Prostate gland (tissue), 2 donors: ENCODE measurements at regions not wholly inside any gene's neighbourhood (a gene's known extent, or its start where the extent isn't known, plus 50 kb on each side); places are given as distances from the start of the nearest gene placed in this dataset.
"Not testable (repeated sequence)": the region's sequence is repeated elsewhere in the genome, so short reads cannot be mapped to it uniquely, and the experiment has no call there.

Source experiments
- DNase-seq: peaks from one replicate; pipeline ENCODE4 v3.0.0-alpha.2; 2019; ENCODE audit warnings: low spot score
- H3K27ac ChIP-seq, 2 donors: fragments of 200-600 bp; sonication (generic); 2 replicates each; pipeline ENCODE4 v1.5.1; 2017 to 2019
- H3K27me3 ChIP-seq: fragments of 200-600 bp; sonication (generic); replicated peaks from 2 replicates; pipeline ENCODE4 v1.5.1; 2019; ENCODE audit not compliant: insufficient read depth
- H3K36me3 ChIP-seq, 2 donors: fragments of 200-600 bp; sonication (generic); 1 replicate in 1 of 2; 2 replicates in 1 of 2; pipeline versions ENCODE4 v1.5.1 to v1.8.1; 2017 to 2019
- H3K4me1 ChIP-seq: fragments of 200-600 bp; sonication (generic); replicated peaks from 2 replicates; pipeline ENCODE4 v1.5.1; 2019
- H3K4me3 ChIP-seq, 2 donors: fragments of 200-600 bp; sonication (generic); 2 replicates each; pipeline ENCODE4 v1.5.1; 2017 to 2019
- H3K9me3 ChIP-seq: fragments of 200-600 bp; sonication (generic); 2 replicates; pipeline ENCODE4 v1.5.1; 2017
- CTCF ChIP-seq, 4 experiments: fragments of 200-600 bp in 2 of 4; fragments of 450-650 bp in 2 of 4; sonication (generic) in 2 of 4; IDR thresholded peaks; 1 replicate in 3 of 4; 2 replicates in 1 of 4; pipeline ENCODE4 v1.5.1; 2016 to 2019; ENCODE audit warnings: antibody characterized with exemption in 4 of 4, mild to moderate bottlenecking in 2 of 4, moderate library complexity in 2 of 4
- POLR2A ChIP-seq: fragments of 450-650 bp; IDR thresholded peaks from one replicate; pipeline ENCODE4 v1.6.1; 2016; ENCODE audit warnings: antibody characterized with exemption, mild to moderate bottlenecking
- POLR2AphosphoS5 ChIP-seq: sonication (generic); formaldehyde crosslinking; IDR thresholded peaks from one replicate; pipeline ENCODE4 v1.6.1; 2017; ENCODE audit warnings: antibody characterized with exemption
- WGBS: methylation state at CpG from one replicate; pipeline ENCODE4 v1.1.5; 2018; 5-methylcytosine and 5-hydroxymethylcytosine counted together
- intact Hi-C: fragments of 100-400 bp; cut with DNase I; formaldehyde crosslinking; loops from one replicate; pipeline ENCODE4 v1.14.2; 2022

DNA sequence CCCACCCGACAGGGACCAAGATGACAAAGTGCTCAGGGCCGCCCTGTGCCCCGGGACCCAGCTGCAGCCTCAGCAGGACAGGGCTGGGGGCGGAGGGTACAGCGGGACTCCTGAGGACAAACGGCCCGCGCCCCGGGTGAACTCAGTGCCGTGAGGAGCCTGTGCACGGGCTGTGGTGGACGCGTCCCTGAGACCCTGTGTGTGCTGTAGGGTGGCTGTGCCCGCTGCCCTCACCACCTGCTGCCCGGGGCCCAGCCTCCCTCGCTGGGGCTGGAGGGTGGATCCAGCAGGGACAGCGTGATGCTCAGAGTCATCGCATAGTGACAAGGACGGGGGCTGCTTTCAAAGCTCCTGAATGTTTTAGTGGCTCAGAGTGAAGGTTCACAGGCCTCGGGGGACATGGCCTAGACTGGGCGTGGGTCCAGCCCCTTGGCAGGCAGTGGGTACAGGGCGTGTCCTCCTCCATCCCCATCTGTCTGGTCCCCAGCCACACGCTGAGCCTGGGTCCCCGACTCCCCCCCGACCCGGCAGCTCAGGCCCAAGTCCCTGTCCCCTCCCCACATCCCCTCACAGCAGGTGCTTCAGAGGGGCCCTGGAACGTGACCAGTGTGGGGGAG is 172.7 kb downstream of the TMEM121 start:
- 76% methylated on average over 13 of the region's 27 CpGs for WGBS
- H3K4me1 ChIP-seq, H3K4me3 ChIP-seq, intact Hi-C loops, H3K9me3 ChIP-seq, DNase-seq, H3K36me3 ChIP-seq, H3K27ac ChIP-seq, H3K27me3 ChIP-seq: not testable (repeated sequence)

DNA sequence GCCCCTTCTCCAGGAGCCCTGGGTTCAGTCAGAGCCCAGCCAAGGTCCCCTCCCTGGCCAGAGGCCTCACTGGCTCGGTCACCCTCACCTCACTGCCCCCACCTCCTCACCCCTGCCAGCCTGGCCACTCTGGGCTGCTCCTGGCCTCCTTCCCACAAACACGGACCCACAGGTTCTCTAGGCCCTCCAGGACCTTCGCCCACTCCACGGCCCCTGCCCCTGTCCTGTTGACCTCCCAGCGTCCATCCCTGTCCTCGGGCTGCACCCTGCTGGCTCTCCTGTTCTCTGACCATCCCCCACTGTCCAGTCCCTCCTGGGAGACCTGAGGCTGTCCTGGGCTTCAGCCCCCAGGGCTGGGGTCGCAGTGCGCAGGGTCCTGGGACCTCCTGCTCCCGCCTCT is 173.3 kb downstream of the TMEM121 start:
- H3K4me1 ChIP-seq, H3K4me3 ChIP-seq, H3K9me3 ChIP-seq, H3K27ac ChIP-seq, intact Hi-C loops, H3K27me3 ChIP-seq, H3K36me3 ChIP-seq, DNase-seq: not testable (repeated sequence)
- 71% methylated on average over 6 of the region's 9 CpGs for WGBS

DNA sequence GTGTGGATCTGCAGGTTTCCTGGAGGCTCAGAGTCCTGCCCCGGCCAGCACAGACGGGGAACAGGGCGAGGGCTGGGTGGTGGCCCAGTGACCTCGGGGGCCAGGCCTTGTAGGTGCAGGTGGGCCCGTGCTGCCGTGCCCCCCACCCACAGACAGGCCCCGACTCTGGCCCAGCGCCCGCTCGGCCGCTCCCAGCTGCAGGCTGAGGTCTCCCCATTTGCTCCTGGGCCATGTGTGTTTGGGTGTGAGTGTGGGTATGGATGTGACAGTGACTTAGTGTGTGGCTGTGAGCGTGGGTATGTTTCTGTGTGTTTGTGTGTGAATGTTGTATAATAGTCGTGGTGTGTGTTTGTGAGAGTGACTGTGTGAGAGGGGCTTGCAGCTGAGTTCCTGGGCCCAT is 173.8 kb downstream of the TMEM121 start:
- H3K27ac ChIP-seq, H3K9me3 ChIP-seq, H3K36me3 ChIP-seq, intact Hi-C loops, H3K4me3 ChIP-seq, H3K4me1 ChIP-seq, DNase-seq, H3K27me3 ChIP-seq: not testable (repeated sequence)
- WGBS = 83% methylated on average over 8 of the region's 13 CpGs

- no peaks in the 10 kb centered on the region for H3K27me3 ChIP-seq
- no peaks in the 10 kb centered on the region for H3K36me3 ChIP-seq
- H3K4me3 ChIP-seq = no peak overlapping the region
- TF ChIP-seq POLR2A (no peak), CTCF (IDR thresholded peaks at IDR 0.05) (no peak)
- no peak for DNase-seq
- intact Hi-C loops = no loop called here
- H3K9me3 ChIP-seq = no peaks in the 10 kb centered on the region
- 71% methylated on average over 7 of the region's 7 CpGs for WGBS
- H3K4me1 ChIP-seq = no peaks in the 10 kb centered on the region
- H3K27ac ChIP-seq = no peak overlapping the region
These were observed 174.4 kb downstream of the TMEM121 start for GRCh38 chr14:105700622-105701288.

GRCh38 chr14:105701456-105702274 is 175.3 kb downstream of the TMEM121 start:
- Histone ChIP-seq H3K9me3 (no peaks in the 10 kb centered on the region), H3K27ac (no peak overlapping the region), H3K4me3 (no peak overlapping the region), H3K27me3 (no peaks in the 10 kb centered on the region), H3K4me1 (no peaks in the 10 kb centered on the region), H3K36me3 (no peaks in the 10 kb centered on the region)
- no peak for DNase-seq
- intact Hi-C loops = no loop called here
- 62% methylated on average over 4 of the region's 4 CpGs for WGBS
- TF ChIP-seq POLR2A (no peak), CTCF (IDR thresholded peaks at IDR 0.05) (no peak), POLR2AphosphoS5 (no peak)

DNA sequence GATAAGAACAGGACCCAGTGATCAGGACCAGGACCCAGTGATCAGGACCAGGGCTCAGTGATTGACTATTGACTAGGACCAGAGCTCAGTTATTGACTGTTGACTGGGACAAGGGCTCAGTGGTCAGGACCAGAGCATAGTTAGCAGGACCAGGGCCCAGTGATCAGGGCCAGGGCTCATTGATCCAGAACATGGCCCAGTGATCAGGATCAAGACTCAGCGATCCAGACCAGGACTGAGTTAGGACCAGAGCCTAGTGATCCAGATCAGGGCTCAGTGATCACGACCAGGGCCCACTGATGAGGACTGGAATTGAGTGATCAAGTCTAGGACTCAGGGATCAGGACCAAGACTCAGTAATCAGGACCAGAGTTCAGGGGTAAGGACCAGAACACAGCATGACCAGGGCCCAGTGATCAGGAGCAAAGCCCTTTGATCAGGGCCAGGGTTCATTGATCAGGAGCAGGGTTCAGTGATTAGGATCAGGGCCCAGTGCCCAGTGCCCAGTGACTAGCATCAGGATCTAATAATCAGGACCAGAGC is 176.0 kb downstream of the TMEM121 start:
- no peak for TF ChIP-seq POLR2AphosphoS5
- Histone ChIP-seq H3K27ac (no peak overlapping the region), H3K9me3 (no peaks in the 10 kb centered on the region), H3K4me1 (no peaks in the 10 kb centered on the region), H3K27me3 (no peaks in the 10 kb centered on the region), H3K4me3 (no peak overlapping the region), H3K36me3 (no peaks in the 10 kb centered on the region)
- no peak for DNase-seq
- 84% methylated on average over 2 of the region's 2 CpGs for WGBS
- intact Hi-C loops = no loop called here

- H3K36me3 ChIP-seq, intact Hi-C loops, H3K27me3 ChIP-seq, DNase-seq, H3K27ac ChIP-seq, H3K4me3 ChIP-seq, H3K9me3 ChIP-seq, H3K4me1 ChIP-seq: not testable (repeated sequence)
- WGBS = 60% methylated on average over 7 of the region's 8 CpGs
These were observed 176.8 kb downstream of the TMEM121 start for GRCh38 chr14:105703044-105703665.

GRCh38 chr14:105704091-105704490 is 177.7 kb downstream of the TMEM121 start:
- H3K27me3 ChIP-seq, DNase-seq, H3K4me3 ChIP-seq, H3K36me3 ChIP-seq, intact Hi-C loops, H3K27ac ChIP-seq, H3K4me1 ChIP-seq, H3K9me3 ChIP-seq: not testable (repeated sequence)
- WGBS = 88% methylated on average over 3 of the region's 10 CpGs

DNA sequence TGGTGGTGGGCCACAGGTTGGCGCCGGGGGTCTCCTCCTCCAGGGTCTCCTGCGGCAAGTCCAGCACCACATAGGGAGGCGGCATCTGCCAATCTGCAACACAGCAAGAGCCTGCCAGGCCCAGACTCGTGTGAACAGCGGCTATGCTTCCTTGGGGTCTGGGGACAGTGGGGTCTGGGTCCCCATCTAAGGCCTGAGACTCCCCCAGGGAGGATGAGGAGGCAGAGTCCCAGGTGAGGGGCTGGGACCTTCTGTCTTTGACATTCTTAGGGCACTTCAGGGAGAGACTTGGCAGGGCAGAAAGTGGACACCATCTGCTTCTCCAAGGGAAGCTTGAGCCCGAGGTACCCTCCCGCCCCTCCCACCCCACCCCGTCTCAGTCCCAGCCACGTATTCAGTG is 178.1 kb downstream of the TMEM121 start:
- H3K4me1 ChIP-seq, intact Hi-C loops, H3K27ac ChIP-seq, H3K27me3 ChIP-seq, H3K9me3 ChIP-seq, H3K36me3 ChIP-seq, H3K4me3 ChIP-seq, DNase-seq: not testable (repeated sequence)
- 88% methylated on average over 6 of the region's 10 CpGs for WGBS

DNA sequence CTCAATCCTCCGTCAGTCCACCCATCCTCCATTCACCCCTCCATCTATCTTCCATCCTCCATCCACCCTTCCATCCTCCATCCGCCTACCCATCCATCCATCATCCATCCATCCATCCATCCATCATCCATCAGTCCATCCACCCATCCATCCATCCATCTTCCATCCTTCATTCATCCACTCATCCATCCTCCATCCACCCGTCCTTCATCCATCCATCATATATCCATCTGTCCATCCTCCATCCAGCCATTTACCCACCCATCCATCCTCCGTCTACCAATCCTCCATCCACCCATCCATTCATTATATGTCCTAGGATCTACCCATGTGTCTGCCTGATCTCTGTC is 179.1 kb downstream of the TMEM121 start:
- H3K36me3 ChIP-seq, H3K27me3 ChIP-seq, intact Hi-C loops, H3K27ac ChIP-seq, H3K4me3 ChIP-seq, DNase-seq, H3K9me3 ChIP-seq, H3K4me1 ChIP-seq: not testable (repeated sequence)
- 84% methylated on average over 4 of the region's 4 CpGs for WGBS
